GM12878 (cell line): ENCODE measurements at regions not wholly inside any gene's neighbourhood (a gene's known extent, or its start where the extent isn't known, plus 50 kb on each side); places are given as distances from the start of the nearest gene placed in this dataset.

ENCODE experiments used
- ATAC-seq: fragments of 200-7000 bp; cut with Tn5 transposase; 3 replicates; pipeline ENCODE4 v1.9.1; 2020; ENCODE audit warnings: mild to moderate bottlenecking, moderate library complexity
- BruUV-seq: library from RNA; stranded (reverse); fragments of 400-500 nt; replicated peaks from 2 replicates; lab custom pipeline; 2021; lab: Mats Ljungman, UMichigan
- CTCF ChIA-PET: fragments of 300-600 bp; sonication (Branson Sonifier 250); formaldehyde crosslinking; extraction: SDS; loops from one replicate; lab custom pipeline; 2021; ENCODE audit warnings: inconsistent platforms; lab: Yijun Ruan, JAX
- POLR2A ChIA-PET: fragments of 350-600 bp; formaldehyde crosslinking; extraction: SDS; loops from one replicate; lab custom pipeline; 2021; ENCODE audit warnings: inconsistent platforms; lab: Charles Lee
- RAD21 ChIA-PET: fragments of 300-600 bp; sonication (Branson Sonifier 250); formaldehyde crosslinking; loops from one replicate; lab custom pipeline; 2023; ENCODE audit warnings: antibody characterized with exemption; ENCODE audit not compliant: unreplicated experiment; lab: Charles Lee
- SMC1A ChIA-PET: fragments of 300-600 bp; sonication (Branson Sonifier 250); formaldehyde crosslinking; loops from one replicate; lab custom pipeline; 2023; ENCODE audit not compliant: unreplicated experiment, uncharacterized antibody; lab: Charles Lee
- DNase-seq: peaks from one replicate; pipeline ENCODE4 v3.0.0-alpha.2; 2011; ENCODE audit warnings: low read depth, low spot score
- FAIRE-seq: peaks from 3 replicates; lab custom pipeline; 2011; peaks lifted over from hg19 to GRCh38; lab: Jason Lieb, UNC
- H2AFZ ChIP-seq: 2 replicates; pipeline ENCODE4 v1.6.0; 2011; ENCODE audit warnings: low read depth, low read length, control low read depth; ENCODE audit not compliant: control insufficient read depth
- H3K27ac ChIP-seq: 2 replicates; pipeline ENCODE4 v1.5.1; 2011; ENCODE audit warnings: control low read depth; ENCODE audit not compliant: control insufficient read depth, insufficient read depth
- H3K27me3 ChIP-seq, 2 experiments: replicated peaks in 1 of 2; 2 replicates each; pipeline versions ENCODE4 v1.6.0 to v1.6.1; 2011; ENCODE audit warnings: low read length in 1 of 2; ENCODE audit not compliant: control insufficient read depth in 2 of 2, insufficient read depth in 2 of 2
- H3K36me3 ChIP-seq, 2 experiments: 2 replicates each; pipeline ENCODE4 v1.5.1; 2011; ENCODE audit warnings: low read length in 1 of 2; ENCODE audit not compliant: control insufficient read depth in 2 of 2, insufficient read depth in 2 of 2
- H3K4me1 ChIP-seq: 2 replicates; pipeline ENCODE4 v1.6.1; 2011; ENCODE audit warnings: mild to moderate bottlenecking, low read length, moderate library complexity, mixed read lengths; ENCODE audit not compliant: control insufficient read depth, insufficient read depth
- H3K4me2 ChIP-seq: 2 replicates; pipeline ENCODE4 v1.6.0; 2011; ENCODE audit warnings: control low read depth; ENCODE audit not compliant: control insufficient read depth, insufficient read depth
- H3K4me3 ChIP-seq: fragments of 200-600 bp; sonication (generic); 2 replicates; pipeline ENCODE4 v1.5.1; 2016
- H3K79me2 ChIP-seq: 2 replicates; pipeline ENCODE4 v1.6.0; 2011; ENCODE audit warnings: low read length; ENCODE audit not compliant: control insufficient read depth, insufficient read depth
- H3K9ac ChIP-seq: 2 replicates; pipeline ENCODE4 v1.8.0; 2011; ENCODE audit warnings: low read length, control low read depth, mixed read lengths; ENCODE audit not compliant: control insufficient read depth, insufficient read depth
- H3K9me3 ChIP-seq: replicated peaks from 3 replicates; pipeline ENCODE4 v1.5.1; 2011; ENCODE audit warnings: mild to moderate bottlenecking, low read length; ENCODE audit not compliant: control insufficient read depth, insufficient read depth
- H4K20me1 ChIP-seq: 2 replicates; pipeline ENCODE4 v1.6.0; 2011; ENCODE audit not compliant: control insufficient read depth, insufficient read depth
- ATF7 ChIP-seq: fragments of 450-650 bp; IDR thresholded peaks from 2 replicates; pipeline ENCODE4 v1.6.1; 2016; ENCODE audit warnings: low read depth, mild to moderate bottlenecking
- BCL11A ChIP-seq: IDR thresholded peaks from 2 replicates; pipeline ENCODE4 v1.6.1; 2011; ENCODE audit warnings: low read depth, low read length
- EED ChIP-seq: sonication (generic); IDR thresholded peaks from 2 replicates; pipeline ENCODE4 v1.6.1; 2016; ENCODE audit warnings: antibody characterized with exemption, low read depth
- KLF5 ChIP-seq: fragments of 450-650 bp; IDR thresholded peaks from 2 replicates; pipeline ENCODE4 v1.6.1; 2014; ENCODE audit warnings: mild to moderate bottlenecking; ENCODE audit not compliant: partially characterized antibody
- MXI1 ChIP-seq: fragments of 150-350 bp; IDR thresholded peaks from 2 replicates; pipeline ENCODE4 v1.6.1; 2011; ENCODE audit warnings: low read depth, mild to moderate bottlenecking, inconsistent platforms, low read length, improper control_type of control experiment
- STAT3 ChIP-seq: IDR thresholded peaks from 2 replicates; pipeline ENCODE4 v1.6.1; 2011; ENCODE audit warnings: low read depth, low read length, improper control_type of control experiment
- YY1 ChIP-seq: IDR thresholded peaks from 2 replicates; pipeline ENCODE4 v1.6.1; 2011; ENCODE audit warnings: low read depth, mild to moderate bottlenecking, low read length
- WGBS: methylation state at CpG from one replicate; pipeline ENCODE4 v1.1.6; 2016; ENCODE audit warnings: low lambda C conversion rate; ENCODE audit not compliant: insufficient replicate concordance, insufficient coverage; ENCODE audit errors: missing lambda C conversion rate; 5-methylcytosine and 5-hydroxymethylcytosine counted together
- in situ Hi-C: fragments of 300-500 bp; cut with MboI; formaldehyde crosslinking; loops from 9 replicates; pipeline ENCODE4 v1.14.3; 2018; ENCODE audit warnings: mixed read lengths
- intact Hi-C: fragments of 100-400 bp; cut with micrococcal nuclease; formaldehyde crosslinking; loops from one replicate; pipeline ENCODE4 v1.14.2; 2022; ENCODE audit not compliant: unreplicated experiment
- TF ChIP-seq, protein P1 (sequence below): fragments of 450-650 bp; formaldehyde crosslinking; IDR thresholded peaks from 2 replicates; pipeline ENCODE4 v1.4.0; 2022; ENCODE audit warnings: mild to moderate bottlenecking, moderate library complexity
- TF ChIP-seq, protein P2 (sequence below): IDR thresholded peaks from 2 replicates; pipeline ENCODE4 v1.6.1; 2012; ENCODE audit warnings: improper control_type of control experiment, low read depth, low read length; ENCODE audit not compliant: insufficient replicate concordance
- TF ChIP-seq, protein P3 (sequence below): IDR thresholded peaks from 2 replicates; pipeline ENCODE4 v1.6.1; 2011; ENCODE audit warnings: borderline replicate concordance, low read depth, mild to moderate bottlenecking, moderate library complexity, low read length; ENCODE audit not compliant: insufficient read depth, poor library complexity, severe bottlenecking
- TF ChIP-seq, protein P4 (sequence below): fragments of 450-650 bp; IDR thresholded peaks from 2 replicates; pipeline ENCODE4 v1.6.1; 2017; ENCODE audit warnings: mild to moderate bottlenecking

DNA sequence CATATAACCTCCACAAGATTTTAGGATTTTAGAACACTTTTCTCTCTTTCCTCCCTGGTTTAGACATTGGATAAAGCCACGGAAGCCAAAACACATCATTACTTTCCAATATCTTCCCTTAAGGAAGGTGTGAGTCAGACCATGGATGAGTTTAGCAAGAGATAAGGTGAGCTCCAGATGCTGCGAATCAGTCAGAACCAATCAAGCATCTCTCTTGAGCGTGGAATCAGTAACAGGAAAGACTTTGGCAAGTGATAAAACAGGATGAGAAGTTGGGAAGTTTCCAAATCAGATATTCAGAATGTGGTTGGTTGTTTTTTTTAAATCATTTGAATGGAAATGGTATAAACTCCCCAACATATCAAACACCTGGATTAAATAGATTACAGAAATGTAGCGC is 397.8 kb downstream of the EFNA5 start:
- WGBS = 46% methylated on average over 4 of the region's 4 CpGs
- FAIRE-seq (no peak), DNase-seq (no peak), ATAC-seq (no peak)
- Histone ChIP-seq H3K4me3 (no peak overlapping the region), H3K79me2 (no peaks in the 10 kb centered on the region), H3K36me3 (no peaks in the 10 kb centered on the region), H4K20me1 (no peaks in the 10 kb centered on the region), H3K9ac (no peak overlapping the region), H3K4me1 (no peaks in the 10 kb centered on the region), H2AFZ (no peak overlapping the region), H3K9me3 (no peaks in the 10 kb centered on the region; the same call in 2 of the 3 replicates), H3K4me2 (no peak overlapping the region), H3K27me3 (no peaks in the 10 kb centered on the region; a peak in 1 of 4 replicates), H3K27ac (no peak overlapping the region)
- in situ Hi-C loops (no loop called here), intact Hi-C loops (no loop called here)
- ChIA-PET POLR2A (no interaction called here), CTCF (interaction anchor here (0.5 kb wide), 1 partner anchor 245 kb away, joined by 3 read pairs; no protein-coding TSS in a partner anchor), SMC1A (interaction anchor here (0.7 kb wide), 1 partner anchor 9 kb away, joined by 3 read pairs; no protein-coding TSS in a partner anchor), RAD21 (interaction anchor here (1.2 kb wide), 1 partner anchor 10 kb away, joined by 4 read pairs; no protein-coding TSS in a partner anchor)
- BruUV-seq = no TSS peak
- TF ChIP-seq, protein P1, sequence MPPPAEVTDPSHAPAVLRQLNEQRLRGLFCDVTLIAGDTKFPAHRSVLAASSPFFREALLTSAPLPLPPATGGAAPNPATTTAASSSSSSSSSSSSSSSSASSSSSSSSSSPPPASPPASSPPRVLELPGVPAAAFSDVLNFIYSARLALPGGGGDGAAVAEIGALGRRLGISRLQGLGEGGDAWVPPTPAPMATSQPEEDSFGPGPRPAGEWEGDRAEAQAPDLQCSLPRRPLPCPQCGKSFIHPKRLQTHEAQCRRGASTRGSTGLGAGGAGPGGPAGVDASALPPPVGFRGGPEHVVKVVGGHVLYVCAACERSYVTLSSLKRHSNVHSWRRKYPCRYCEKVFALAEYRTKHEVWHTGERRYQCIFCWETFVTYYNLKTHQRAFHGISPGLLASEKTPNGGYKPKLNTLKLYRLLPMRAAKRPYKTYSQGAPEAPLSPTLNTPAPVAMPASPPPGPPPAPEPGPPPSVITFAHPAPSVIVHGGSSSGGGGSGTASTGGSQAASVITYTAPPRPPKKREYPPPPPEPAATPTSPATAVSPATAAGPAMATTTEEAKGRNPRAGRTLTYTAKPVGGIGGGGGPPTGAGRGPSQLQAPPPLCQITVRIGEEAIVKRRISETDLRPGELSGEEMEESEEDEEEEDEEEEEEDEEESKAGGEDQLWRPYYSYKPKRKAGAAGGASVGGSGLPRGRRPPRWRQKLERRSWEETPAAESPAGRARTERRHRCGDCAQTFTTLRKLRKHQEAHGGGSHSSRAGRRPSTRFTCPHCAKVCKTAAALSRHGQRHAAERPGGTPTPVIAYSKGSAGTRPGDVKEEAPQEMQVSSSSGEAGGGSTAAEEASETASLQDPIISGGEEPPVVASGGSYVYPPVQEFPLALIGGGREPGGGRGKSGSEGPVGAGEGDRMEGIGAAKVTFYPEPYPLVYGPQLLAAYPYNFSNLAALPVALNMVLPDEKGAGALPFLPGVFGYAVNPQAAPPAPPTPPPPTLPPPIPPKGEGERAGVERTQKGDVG (CRISPR knock-in tag) = no peak
- no peak for TF ChIP-seq YY1
- TF ChIP-seq ATF7 = no peak
- TF ChIP-seq STAT3 = no peak
- TF ChIP-seq, protein P2, sequence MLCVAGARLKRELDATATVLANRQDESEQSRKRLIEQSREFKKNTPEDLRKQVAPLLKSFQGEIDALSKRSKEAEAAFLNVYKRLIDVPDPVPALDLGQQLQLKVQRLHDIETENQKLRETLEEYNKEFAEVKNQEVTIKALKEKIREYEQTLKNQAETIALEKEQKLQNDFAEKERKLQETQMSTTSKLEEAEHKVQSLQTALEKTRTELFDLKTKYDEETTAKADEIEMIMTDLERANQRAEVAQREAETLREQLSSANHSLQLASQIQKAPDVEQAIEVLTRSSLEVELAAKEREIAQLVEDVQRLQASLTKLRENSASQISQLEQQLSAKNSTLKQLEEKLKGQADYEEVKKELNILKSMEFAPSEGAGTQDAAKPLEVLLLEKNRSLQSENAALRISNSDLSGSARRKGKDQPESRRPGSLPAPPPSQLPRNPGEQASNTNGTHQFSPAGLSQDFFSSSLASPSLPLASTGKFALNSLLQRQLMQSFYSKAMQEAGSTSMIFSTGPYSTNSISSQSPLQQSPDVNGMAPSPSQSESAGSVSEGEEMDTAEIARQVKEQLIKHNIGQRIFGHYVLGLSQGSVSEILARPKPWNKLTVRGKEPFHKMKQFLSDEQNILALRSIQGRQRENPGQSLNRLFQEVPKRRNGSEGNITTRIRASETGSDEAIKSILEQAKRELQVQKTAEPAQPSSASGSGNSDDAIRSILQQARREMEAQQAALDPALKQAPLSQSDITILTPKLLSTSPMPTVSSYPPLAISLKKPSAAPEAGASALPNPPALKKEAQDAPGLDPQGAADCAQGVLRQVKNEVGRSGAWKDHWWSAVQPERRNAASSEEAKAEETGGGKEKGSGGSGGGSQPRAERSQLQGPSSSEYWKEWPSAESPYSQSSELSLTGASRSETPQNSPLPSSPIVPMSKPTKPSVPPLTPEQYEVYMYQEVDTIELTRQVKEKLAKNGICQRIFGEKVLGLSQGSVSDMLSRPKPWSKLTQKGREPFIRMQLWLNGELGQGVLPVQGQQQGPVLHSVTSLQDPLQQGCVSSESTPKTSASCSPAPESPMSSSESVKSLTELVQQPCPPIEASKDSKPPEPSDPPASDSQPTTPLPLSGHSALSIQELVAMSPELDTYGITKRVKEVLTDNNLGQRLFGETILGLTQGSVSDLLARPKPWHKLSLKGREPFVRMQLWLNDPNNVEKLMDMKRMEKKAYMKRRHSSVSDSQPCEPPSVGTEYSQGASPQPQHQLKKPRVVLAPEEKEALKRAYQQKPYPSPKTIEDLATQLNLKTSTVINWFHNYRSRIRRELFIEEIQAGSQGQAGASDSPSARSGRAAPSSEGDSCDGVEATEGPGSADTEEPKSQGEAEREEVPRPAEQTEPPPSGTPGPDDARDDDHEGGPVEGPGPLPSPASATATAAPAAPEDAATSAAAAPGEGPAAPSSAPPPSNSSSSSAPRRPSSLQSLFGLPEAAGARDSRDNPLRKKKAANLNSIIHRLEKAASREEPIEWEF = no peak
- TF ChIP-seq, protein P3, sequence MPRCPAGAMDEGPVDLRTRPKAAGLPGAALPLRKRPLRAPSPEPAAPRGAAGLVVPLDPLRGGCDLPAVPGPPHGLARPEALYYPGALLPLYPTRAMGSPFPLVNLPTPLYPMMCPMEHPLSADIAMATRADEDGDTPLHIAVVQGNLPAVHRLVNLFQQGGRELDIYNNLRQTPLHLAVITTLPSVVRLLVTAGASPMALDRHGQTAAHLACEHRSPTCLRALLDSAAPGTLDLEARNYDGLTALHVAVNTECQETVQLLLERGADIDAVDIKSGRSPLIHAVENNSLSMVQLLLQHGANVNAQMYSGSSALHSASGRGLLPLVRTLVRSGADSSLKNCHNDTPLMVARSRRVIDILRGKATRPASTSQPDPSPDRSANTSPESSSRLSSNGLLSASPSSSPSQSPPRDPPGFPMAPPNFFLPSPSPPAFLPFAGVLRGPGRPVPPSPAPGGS = no peak
- TF ChIP-seq EED = no peak
- no peak for TF ChIP-seq MXI1
- TF ChIP-seq BCL11A = no peak
- TF ChIP-seq, protein P4, sequence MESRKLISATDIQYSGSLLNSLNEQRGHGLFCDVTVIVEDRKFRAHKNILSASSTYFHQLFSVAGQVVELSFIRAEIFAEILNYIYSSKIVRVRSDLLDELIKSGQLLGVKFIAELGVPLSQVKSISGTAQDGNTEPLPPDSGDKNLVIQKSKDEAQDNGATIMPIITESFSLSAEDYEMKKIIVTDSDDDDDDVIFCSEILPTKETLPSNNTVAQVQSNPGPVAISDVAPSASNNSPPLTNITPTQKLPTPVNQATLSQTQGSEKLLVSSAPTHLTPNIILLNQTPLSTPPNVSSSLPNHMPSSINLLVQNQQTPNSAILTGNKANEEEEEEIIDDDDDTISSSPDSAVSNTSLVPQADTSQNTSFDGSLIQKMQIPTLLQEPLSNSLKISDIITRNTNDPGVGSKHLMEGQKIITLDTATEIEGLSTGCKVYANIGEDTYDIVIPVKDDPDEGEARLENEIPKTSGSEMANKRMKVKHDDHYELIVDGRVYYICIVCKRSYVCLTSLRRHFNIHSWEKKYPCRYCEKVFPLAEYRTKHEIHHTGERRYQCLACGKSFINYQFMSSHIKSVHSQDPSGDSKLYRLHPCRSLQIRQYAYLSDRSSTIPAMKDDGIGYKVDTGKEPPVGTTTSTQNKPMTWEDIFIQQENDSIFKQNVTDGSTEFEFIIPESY = no peak
- no peak for TF ChIP-seq KLF5
